K562 (cell line): ENCODE measurements at regions not wholly inside any gene's neighbourhood (a gene's known extent, or its start where the extent isn't known, plus 50 kb on each side); places are given as distances from the start of the nearest gene placed in this dataset.

Experiments
- ATAC-seq: fragments of 200-7000 bp; cut with Tn5 transposase; 3 replicates; pipeline ENCODE4 v1.9.1; 2020; ENCODE audit warnings: moderate library complexity
- BruUV-seq: library from RNA; stranded (reverse); fragments of 400-500 nt; replicated peaks from 2 replicates; lab custom pipeline; 2021; lab: Mats Ljungman, UMichigan
- CTCF ChIA-PET: fragments of 300-600 bp; formaldehyde crosslinking; extraction: SDS; loops from one replicate; lab custom pipeline; 2021; ENCODE audit warnings: low intra/inter-chr PET ratio; lab: Yijun Ruan, JAX
- POLR2A ChIA-PET: fragments of 300-600, 350-650 bp; sonication (Branson Sonifier 250); formaldehyde crosslinking; extraction: SDS; loops from one replicate; lab custom pipeline; 2021; ENCODE audit warnings: antibody characterized with exemption, inconsistent platforms; lab: Yijun Ruan, JAX
- DNase-seq, 4 experiments: peaks; one replicate each; pipeline versions ENCODE4 v3.0.0 to v3.0.0-alpha.2; 2011 to 2018; ENCODE audit warnings: low spot score in 3 of 4, mixed read lengths in 3 of 4; ENCODE audit errors: extremely low read depth in 1 of 4
- FAIRE-seq: peaks from 2 replicates; lab custom pipeline; 2011; peaks lifted over from hg19 to GRCh38; lab: Jason Lieb, UNC
- H2AFZ ChIP-seq: 2 replicates; pipeline ENCODE4 v1.6.0; 2011; ENCODE audit warnings: low read depth, low read length, control low read depth, inconsistent platforms
- H3K27ac ChIP-seq: fragments of 200-600 bp; 3 replicates; pipeline ENCODE4 v1.8.0; 2011; ENCODE audit warnings: low read depth, mild to moderate bottlenecking, control low read depth, inconsistent platforms, low read length, moderate library complexity, mixed read lengths; ENCODE audit errors: extremely low read depth
- H3K27me3 ChIP-seq, 2 experiments: fragments of 300-600 bp in 1 of 2; 2 replicates in 1 of 2; 3 replicates in 1 of 2; pipeline versions ENCODE4 v1.6.0 to v1.8.0; 2011; ENCODE audit warnings: inconsistent platforms in 2 of 2, low read length in 2 of 2, mild to moderate bottlenecking in 1 of 2, mixed read lengths in 1 of 2, moderate library complexity in 1 of 2; ENCODE audit not compliant: control insufficient read depth in 2 of 2, insufficient read depth in 2 of 2
- H3K36me3 ChIP-seq: fragments of 300-600 bp; 3 replicates; pipeline ENCODE4 v1.8.0; 2011; ENCODE audit warnings: mild to moderate bottlenecking, low read length, inconsistent platforms; ENCODE audit not compliant: control insufficient read depth, insufficient read depth
- H3K4me1 ChIP-seq, 2 experiments: fragments of 200-600 bp in 1 of 2; replicated peaks in 1 of 2; 2 replicates in 1 of 2; 3 replicates in 1 of 2; pipeline versions ENCODE4 v1.5.1 to v1.8.0; 2011; ENCODE audit warnings: inconsistent platforms in 2 of 2, low read length in 2 of 2, mild to moderate bottlenecking in 1 of 2, mixed read lengths in 1 of 2, moderate library complexity in 1 of 2; ENCODE audit not compliant: control insufficient read depth in 2 of 2, insufficient read depth in 2 of 2
- H3K4me2 ChIP-seq: 2 replicates; pipeline ENCODE4 v1.6.1; 2011; ENCODE audit warnings: low read length, control low read depth, inconsistent platforms, mixed read lengths; ENCODE audit not compliant: insufficient read depth
- H3K4me3 ChIP-seq: fragments of 200-600 bp; sonication (generic), shearing (Covaris generic); 2 replicates; pipeline ENCODE4 v1.5.1; 2016; ENCODE audit warnings: control low read depth, inconsistent platforms
- H3K79me2 ChIP-seq: fragments of 200-600 bp; 3 replicates; pipeline ENCODE4 v1.8.0; 2011; ENCODE audit warnings: low read length, inconsistent platforms; ENCODE audit not compliant: control insufficient read depth, insufficient read depth
- H3K9ac ChIP-seq, 2 experiments: 2 replicates each; pipeline versions ENCODE4 v1.6.0 to v1.6.1; 2011; ENCODE audit warnings: low read depth in 2 of 2, low read length in 2 of 2, control low read depth in 1 of 2, inconsistent platforms in 1 of 2, mild to moderate bottlenecking in 1 of 2, mixed read lengths in 1 of 2; ENCODE audit not compliant: insufficient read depth in 1 of 2
- H3K9me1 ChIP-seq: one replicate; pipeline ENCODE4 v1.6.0; 2011; ENCODE audit warnings: inconsistent platforms, mild to moderate bottlenecking, low read length, moderate library complexity; ENCODE audit not compliant: control insufficient read depth, insufficient read depth
- H3K9me3 ChIP-seq: replicated peaks from 2 replicates; pipeline ENCODE4 v1.5.1; 2011; ENCODE audit warnings: low read depth, low read length, inconsistent platforms; ENCODE audit not compliant: control insufficient read depth, insufficient read depth
- H4K20me1 ChIP-seq: replicated peaks from 2 replicates; pipeline ENCODE4 v1.6.1; 2011; ENCODE audit warnings: low read length, inconsistent platforms, mixed read lengths; ENCODE audit not compliant: control insufficient read depth, insufficient read depth
- KHSRP ChIP-seq: fragments of 450-650 bp; IDR thresholded peaks from 2 replicates; pipeline ENCODE4 v1.6.1; 2017
- PHF21A ChIP-seq: fragments of 450-650 bp; IDR thresholded peaks from 2 replicates; pipeline ENCODE4 v1.6.1; 2017; ENCODE audit warnings: low read depth, borderline replicate concordance
- SMC3 ChIP-seq: conservative IDR thresholded peaks from 2 replicates; pipeline ENCODE4 v1.6.1; 2011; ENCODE audit warnings: low read depth, low read length, improper control_type of control experiment; ENCODE audit not compliant: insufficient read depth
- XRCC5 ChIP-seq: fragments of 200-400 bp; formaldehyde crosslinking; IDR thresholded peaks from 2 replicates; pipeline ENCODE4 v1.6.1; 2017; ENCODE audit warnings: low read depth, mild to moderate bottlenecking, low read length
- ZBTB17 ChIP-seq: fragments of 450-650 bp; formaldehyde crosslinking; IDR thresholded peaks from 2 replicates; pipeline ENCODE4 v1.4.0; 2020; ENCODE audit warnings: mild to moderate bottlenecking
- ZNF174 ChIP-seq: fragments of 250-450 bp; sonication (Bioruptor Pico); IDR thresholded peaks from 2 replicates; pipeline ENCODE4 v1.4.0; 2020; ENCODE audit warnings: mild to moderate bottlenecking
- WGBS: fragments of 100-300 bp; shearing (Covaris generic); methylation state at CpG from one replicate; pipeline ENCODE4 v1.1.6; 2016; ENCODE audit warnings: low coverage, mixed read lengths; ENCODE audit not compliant: insufficient coverage; ENCODE audit errors: missing lambda C conversion rate; 5-methylcytosine and 5-hydroxymethylcytosine counted together
- in situ Hi-C: fragments of 300-500 bp; cut with MboI; formaldehyde crosslinking; loops from 4 replicates; pipeline ENCODE4 v1.15.0; 2018; ENCODE audit warnings: inconsistent platforms, mixed read lengths
- intact Hi-C: fragments of 100-400 bp; cut with micrococcal nuclease; formaldehyde crosslinking; loops from 2 replicates; pipeline ENCODE4 v1.14.2; 2022
- TF ChIP-seq, protein P1 (sequence below), 3 experiments: fragments of 200-800 bp in 1 of 3; fragments of 250-450 bp in 1 of 3; fragments of 450-650 bp in 1 of 3; sonication (Bioruptor Pico) in 1 of 3; sonication (Bioruptor generic) in 1 of 3; formaldehyde crosslinking in 1 of 3; IDR thresholded peaks; 2 replicates each; pipeline versions ENCODE4 v1.6.1 to v1.8.0; 2016 to 2022; ENCODE audit warnings: mild to moderate bottlenecking in 2 of 3, missing genetic modification characterization in 2 of 3, missing compliant biosample characterization in 1 of 3, moderate library complexity in 1 of 3
- TF ChIP-seq, protein P2 (sequence below): sonication (generic); formaldehyde crosslinking; IDR thresholded peaks from 2 replicates; pipeline ENCODE4 v1.8.0; 2022; ENCODE audit warnings: missing genetic modification reagents, mild to moderate bottlenecking, borderline replicate concordance
- TF ChIP-seq, protein P3 (sequence below): fragments of 450-650 bp; IDR thresholded peaks from 2 replicates; pipeline ENCODE4 v1.6.1; 2016; ENCODE audit warnings: low read depth

DNA sequence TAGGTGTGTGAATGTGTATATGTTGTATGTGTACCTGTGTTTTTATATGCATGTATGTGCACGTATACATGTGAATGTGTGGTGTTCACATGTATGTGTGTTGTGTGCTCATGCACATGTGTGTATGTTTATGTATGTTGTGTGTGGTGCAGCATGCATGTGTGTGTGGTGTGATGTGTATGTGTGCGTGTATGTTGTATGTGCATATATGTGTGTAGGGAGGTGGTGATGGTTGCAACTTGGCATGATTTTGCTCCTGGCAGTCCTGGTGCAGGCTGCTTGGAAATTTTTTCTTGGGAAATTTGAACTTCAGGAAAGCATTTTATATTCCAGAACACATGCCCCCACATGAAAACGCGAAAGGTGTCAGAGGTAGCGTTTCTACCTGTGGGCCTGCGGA, 1177.8 kb downstream of the TBC1D22A start:
- H3K27me3 ChIP-seq = no peaks in the 10 kb centered on the region
- no peak overlapping the region for H3K4me3 ChIP-seq
- intact Hi-C loops (no loop called here), in situ Hi-C loops (no loop called here)
- H3K79me2 ChIP-seq = no peaks in the 10 kb centered on the region
- POLR2A ChIA-PET = no interaction called here
- H3K36me3 ChIP-seq = no peaks in the 10 kb centered on the region
- H3K4me1 ChIP-seq = no peaks in the 10 kb centered on the region
- no peaks in the 10 kb centered on the region for H3K9me3 ChIP-seq
- H3K9ac ChIP-seq = no peak overlapping the region
- DNase-seq (no peak), ATAC-seq (no peak), FAIRE-seq (no peak)
- CTCF ChIA-PET = no interaction called here
- no peak overlapping the region for H3K27ac ChIP-seq
- no peaks in the 10 kb centered on the region for H4K20me1 ChIP-seq
- TF ChIP-seq ZBTB17 (no peak), ZNF174 (CRISPR knock-in tag) (no peak), XRCC5 (no peak), PHF21A (no peak), SMC3 (no peak), KHSRP (no peak)
- TF ChIP-seq, protein P1, sequence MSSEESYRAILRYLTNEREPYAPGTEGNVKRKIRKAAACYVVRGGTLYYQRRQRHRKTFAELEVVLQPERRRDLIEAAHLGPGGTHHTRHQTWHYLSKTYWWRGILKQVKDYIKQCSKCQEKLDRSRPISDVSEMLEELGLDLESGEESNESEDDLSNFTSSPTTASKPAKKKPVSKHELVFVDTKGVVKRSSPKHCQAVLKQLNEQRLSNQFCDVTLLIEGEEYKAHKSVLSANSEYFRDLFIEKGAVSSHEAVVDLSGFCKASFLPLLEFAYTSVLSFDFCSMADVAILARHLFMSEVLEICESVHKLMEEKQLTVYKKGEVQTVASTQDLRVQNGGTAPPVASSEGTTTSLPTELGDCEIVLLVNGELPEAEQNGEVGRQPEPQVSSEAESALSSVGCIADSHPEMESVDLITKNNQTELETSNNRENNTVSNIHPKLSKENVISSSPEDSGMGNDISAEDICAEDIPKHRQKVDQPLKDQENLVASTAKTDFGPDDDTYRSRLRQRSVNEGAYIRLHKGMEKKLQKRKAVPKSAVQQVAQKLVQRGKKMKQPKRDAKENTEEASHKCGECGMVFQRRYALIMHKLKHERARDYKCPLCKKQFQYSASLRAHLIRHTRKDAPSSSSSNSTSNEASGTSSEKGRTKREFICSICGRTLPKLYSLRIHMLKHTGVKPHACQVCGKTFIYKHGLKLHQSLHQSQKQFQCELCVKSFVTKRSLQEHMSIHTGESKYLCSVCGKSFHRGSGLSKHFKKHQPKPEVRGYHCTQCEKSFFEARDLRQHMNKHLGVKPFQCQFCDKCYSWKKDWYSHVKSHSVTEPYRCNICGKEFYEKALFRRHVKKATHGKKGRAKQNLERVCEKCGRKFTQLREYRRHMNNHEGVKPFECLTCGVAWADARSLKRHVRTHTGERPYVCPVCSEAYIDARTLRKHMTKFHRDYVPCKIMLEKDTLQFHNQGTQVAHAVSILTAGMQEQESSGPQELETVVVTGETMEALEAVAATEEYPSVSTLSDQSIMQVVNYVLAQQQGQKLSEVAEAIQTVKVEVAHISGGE (CRISPR knock-in tag; IDR thresholded peaks at IDR 0.05) = no peak
- TF ChIP-seq, protein P2, sequence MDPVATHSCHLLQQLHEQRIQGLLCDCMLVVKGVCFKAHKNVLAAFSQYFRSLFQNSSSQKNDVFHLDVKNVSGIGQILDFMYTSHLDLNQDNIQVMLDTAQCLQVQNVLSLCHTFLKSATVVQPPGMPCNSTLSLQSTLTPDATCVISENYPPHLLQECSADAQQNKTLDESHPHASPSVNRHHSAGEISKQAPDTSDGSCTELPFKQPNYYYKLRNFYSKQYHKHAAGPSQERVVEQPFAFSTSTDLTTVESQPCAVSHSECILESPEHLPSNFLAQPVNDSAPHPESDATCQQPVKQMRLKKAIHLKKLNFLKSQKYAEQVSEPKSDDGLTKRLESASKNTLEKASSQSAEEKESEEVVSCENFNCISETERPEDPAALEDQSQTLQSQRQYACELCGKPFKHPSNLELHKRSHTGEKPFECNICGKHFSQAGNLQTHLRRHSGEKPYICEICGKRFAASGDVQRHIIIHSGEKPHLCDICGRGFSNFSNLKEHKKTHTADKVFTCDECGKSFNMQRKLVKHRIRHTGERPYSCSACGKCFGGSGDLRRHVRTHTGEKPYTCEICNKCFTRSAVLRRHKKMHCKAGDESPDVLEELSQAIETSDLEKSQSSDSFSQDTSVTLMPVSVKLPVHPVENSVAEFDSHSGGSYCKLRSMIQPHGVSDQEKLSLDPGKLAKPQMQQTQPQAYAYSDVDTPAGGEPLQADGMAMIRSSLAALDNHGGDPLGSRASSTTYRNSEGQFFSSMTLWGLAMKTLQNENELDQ (CRISPR knock-in tag) = no peak
- TF ChIP-seq, protein P3, sequence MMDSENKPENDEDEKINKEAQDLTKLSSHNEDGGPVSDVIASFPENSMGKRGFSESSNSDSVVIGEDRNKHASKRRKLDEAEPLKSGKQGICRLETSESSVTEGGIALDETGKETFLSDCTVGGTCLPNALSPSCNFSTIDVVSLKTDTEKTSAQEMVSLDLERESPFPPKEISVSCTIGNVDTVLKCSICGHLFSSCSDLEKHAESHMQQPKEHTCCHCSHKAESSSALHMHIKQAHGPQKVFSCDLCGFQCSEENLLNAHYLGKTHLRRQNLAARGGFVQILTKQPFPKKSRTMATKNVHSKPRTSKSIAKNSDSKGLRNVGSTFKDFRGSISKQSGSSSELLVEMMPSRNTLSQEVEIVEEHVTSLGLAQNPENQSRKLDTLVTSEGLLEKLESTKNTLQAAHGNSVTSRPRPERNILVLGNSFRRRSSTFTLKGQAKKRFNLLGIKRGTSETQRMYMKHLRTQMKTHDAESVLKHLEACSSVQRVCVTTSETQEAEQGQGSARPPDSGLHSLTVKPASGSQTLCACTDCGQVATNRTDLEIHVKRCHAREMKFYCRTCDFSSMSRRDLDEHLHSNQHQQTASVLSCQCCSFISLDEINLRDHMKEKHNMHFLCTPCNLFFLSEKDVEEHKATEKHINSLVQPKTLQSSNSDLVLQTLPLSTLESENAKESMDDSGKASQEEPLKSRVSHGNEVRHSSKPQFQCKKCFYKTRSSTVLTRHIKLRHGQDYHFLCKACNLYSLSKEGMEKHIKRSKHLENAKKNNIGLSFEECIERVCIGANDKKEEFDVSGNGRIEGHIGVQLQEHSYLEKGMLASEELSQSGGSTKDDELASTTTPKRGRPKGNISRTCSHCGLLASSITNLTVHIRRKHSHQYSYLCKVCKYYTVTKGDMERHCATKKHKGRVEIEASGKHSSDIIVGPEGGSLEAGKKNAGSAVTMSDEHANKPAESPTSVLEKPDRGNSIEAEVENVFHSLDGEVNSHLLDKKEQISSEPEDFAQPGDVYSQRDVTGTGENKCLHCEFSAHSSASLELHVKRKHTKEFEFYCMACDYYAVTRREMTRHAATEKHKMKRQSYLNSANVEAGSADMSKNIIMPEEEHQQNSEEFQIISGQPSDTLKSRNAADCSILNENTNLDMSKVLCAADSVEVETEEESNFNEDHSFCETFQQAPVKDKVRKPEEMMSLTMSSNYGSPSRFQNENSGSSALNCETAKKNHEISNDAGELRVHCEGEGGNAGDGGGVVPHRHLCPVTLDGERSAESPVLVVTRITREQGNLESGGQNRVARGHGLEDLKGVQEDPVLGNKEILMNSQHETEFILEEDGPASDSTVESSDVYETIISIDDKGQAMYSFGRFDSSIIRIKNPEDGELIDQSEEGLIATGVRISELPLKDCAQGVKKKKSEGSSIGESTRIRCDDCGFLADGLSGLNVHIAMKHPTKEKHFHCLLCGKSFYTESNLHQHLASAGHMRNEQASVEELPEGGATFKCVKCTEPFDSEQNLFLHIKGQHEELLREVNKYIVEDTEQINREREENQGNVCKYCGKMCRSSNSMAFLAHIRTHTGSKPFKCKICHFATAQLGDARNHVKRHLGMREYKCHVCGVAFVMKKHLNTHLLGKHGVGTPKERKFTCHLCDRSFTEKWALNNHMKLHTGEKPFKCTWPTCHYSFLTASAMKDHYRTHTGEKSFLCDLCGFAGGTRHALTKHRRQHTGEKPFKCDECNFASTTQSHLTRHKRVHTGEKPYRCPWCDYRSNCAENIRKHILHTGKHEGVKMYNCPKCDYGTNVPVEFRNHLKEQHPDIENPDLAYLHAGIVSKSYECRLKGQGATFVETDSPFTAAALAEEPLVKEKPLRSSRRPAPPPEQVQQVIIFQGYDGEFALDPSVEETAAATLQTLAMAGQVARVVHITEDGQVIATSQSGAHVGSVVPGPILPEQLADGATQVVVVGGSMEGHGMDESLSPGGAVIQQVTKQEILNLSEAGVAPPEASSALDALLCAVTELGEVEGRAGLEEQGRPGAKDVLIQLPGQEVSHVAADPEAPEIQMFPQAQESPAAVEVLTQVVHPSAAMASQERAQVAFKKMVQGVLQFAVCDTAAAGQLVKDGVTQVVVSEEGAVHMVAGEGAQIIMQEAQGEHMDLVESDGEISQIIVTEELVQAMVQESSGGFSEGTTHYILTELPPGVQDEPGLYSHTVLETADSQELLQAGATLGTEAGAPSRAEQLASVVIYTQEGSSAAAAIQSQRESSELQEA = no peak
- BruUV-seq = no TSS peak
- 3% methylated on average over 6 of the region's 6 CpGs for WGBS
- H2AFZ ChIP-seq = no peak overlapping the region
- no peak overlapping the region for H3K4me2 ChIP-seq
- H3K9me1 ChIP-seq = no peaks in the 10 kb centered on the region
